ENCODE measurements at regions not wholly inside any gene's neighbourhood (a gene's known extent, or its start where the extent isn't known, plus 50 kb on each side); places are given as distances from the start of the nearest gene placed in this dataset.

DNA sequence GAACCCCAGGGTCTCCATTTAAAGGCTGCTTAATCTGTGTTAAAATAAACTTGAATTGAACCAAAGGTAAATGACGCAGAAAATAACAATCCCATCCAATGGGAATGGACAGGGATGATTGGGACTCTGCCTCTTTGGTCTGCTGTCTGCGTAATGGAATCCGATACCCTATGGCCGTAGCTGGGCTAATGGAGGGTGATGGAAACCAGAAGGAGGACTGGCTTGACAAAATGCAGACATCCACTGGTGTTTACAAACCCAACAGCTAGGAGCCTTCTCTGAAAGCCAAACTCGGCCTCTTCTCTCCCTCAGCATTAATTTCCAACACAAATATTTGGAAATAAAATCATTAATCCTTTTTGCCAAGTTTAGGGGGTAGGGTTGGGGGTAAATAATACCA is 162.2 kb upstream of the CHST15 start:
- Mint-ChIP-seq H3K27me3 (ENCODE audit: unreplicated experiment) (peaks cover 2% of the 10 kb centered on the region), H3K36me3 (ENCODE audit: unreplicated experiment) (peaks cover 7% of the 10 kb centered on the region), H3K4me3 (ENCODE audit: unreplicated experiment) (no peak overlapping the region), H3K27ac (ENCODE audit: unreplicated experiment) (no peak overlapping the region), H3K9me3 (ENCODE audit: unreplicated experiment) (no peaks in the 10 kb centered on the region), H3K4me1 (ENCODE audit: low read depth, unreplicated experiment) (peaks cover 4% of the 10 kb centered on the region)
- DNase-seq = no peak
- TF ChIP-seq, protein P1, sequence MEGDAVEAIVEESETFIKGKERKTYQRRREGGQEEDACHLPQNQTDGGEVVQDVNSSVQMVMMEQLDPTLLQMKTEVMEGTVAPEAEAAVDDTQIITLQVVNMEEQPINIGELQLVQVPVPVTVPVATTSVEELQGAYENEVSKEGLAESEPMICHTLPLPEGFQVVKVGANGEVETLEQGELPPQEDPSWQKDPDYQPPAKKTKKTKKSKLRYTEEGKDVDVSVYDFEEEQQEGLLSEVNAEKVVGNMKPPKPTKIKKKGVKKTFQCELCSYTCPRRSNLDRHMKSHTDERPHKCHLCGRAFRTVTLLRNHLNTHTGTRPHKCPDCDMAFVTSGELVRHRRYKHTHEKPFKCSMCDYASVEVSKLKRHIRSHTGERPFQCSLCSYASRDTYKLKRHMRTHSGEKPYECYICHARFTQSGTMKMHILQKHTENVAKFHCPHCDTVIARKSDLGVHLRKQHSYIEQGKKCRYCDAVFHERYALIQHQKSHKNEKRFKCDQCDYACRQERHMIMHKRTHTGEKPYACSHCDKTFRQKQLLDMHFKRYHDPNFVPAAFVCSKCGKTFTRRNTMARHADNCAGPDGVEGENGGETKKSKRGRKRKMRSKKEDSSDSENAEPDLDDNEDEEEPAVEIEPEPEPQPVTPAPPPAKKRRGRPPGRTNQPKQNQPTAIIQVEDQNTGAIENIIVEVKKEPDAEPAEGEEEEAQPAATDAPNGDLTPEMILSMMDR (IDR thresholded peaks at IDR 0.05; ENCODE audit: partially characterized antibody, unreplicated experiment) = no peak

DNA sequence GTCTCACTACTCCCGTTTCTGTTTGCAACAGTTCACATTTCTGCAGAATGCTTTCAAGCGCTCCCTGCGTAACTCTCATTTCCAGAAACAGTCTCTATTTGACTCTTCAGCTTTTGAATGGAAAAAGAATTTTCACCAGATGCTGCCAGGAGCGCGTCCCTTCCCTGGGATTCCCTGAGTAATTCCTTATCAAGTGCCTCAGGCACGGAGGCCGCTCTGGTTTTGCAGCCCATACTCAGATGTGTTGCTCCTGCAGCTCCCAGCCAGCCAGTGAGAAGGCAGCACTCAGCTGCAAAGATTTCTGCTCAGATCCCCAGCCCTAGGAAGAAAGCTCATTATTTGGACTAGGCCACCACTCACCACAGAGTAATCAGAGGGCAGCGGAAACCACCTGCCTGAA is 161.1 kb upstream of the CHST15 start:
- Mint-ChIP-seq H3K27me3 (ENCODE audit: unreplicated experiment) (peaks cover 7% of the 10 kb centered on the region), H3K27ac (ENCODE audit: unreplicated experiment) (no peak overlapping the region), H3K9me3 (ENCODE audit: unreplicated experiment) (no peaks in the 10 kb centered on the region), H3K36me3 (ENCODE audit: unreplicated experiment) (peaks cover 7% of the 10 kb centered on the region), H3K4me1 (ENCODE audit: low read depth, unreplicated experiment) (peaks cover 9% of the 10 kb centered on the region), H3K4me3 (ENCODE audit: unreplicated experiment) (no peak overlapping the region)
- TF ChIP-seq, protein P1 (IDR thresholded peaks at IDR 0.05; ENCODE audit: partially characterized antibody, unreplicated experiment) = no peak
- DNase-seq = no peak

DNA sequence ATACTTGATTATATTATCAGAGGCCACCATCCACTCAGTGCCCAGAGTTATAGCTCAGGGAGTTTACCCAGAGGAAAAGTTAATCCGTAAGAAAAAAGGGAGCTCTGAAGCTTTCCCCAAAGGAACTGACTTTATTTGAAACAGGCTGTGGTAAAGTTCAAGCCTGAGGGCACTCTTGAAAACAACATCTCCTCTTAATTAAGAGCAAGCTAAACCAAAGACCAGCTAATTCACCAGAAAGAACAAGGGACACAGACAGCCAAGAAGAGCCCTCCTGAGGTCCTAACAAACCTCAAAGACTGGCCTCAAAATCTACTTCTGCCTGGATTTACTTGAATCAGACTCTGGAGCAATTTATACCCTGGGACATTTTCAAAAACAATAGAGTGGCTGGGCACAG is 159.6 kb upstream of the CHST15 start:
- TF ChIP-seq, protein P1 (IDR thresholded peaks at IDR 0.05; ENCODE audit: partially characterized antibody, unreplicated experiment) = no peak
- Mint-ChIP-seq H3K36me3 (ENCODE audit: unreplicated experiment) (peaks cover 7% of the 10 kb centered on the region), H3K27ac (ENCODE audit: unreplicated experiment) (no peak overlapping the region), H3K4me1 (ENCODE audit: low read depth, unreplicated experiment) (peaks cover 9% of the 10 kb centered on the region), H3K27me3 (ENCODE audit: unreplicated experiment) (peaks cover 7% of the 10 kb centered on the region), H3K9me3 (ENCODE audit: unreplicated experiment) (no peaks in the 10 kb centered on the region), H3K4me3 (ENCODE audit: unreplicated experiment) (no peak overlapping the region)
- DNase-seq = no peak

DNA sequence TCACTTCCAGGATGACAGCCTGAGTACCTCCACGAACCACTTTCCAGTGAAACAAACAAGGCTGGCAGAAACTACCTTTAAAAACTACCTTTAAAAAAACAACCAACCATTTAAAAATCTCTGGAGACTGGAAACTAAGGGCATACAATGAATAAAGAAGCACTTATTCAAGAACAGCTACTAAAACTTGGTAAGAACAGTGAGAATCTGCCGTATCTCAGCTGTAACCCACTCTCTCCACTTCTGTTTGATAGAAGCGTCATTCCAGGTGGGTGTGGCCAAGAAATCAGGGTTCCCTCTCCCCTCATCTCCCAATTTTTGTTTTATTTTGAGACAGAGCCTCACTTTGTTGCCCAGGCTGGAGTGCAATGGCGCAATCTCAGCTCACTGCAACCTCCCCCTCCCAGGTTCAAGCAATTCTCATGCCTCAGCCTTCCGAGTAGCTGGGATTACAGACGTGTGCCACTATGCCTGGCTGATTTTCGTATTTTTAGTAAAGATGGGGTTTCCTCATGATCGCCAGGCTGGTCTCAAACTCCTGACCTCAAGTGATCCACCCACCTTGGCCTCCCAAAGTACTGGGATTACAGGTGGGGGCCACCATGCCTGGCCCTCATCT is 158.8 kb upstream of the CHST15 start:
- TF ChIP-seq, protein P1 (IDR thresholded peaks at IDR 0.05; ENCODE audit: partially characterized antibody, unreplicated experiment) = no peak
- peaks cover 7% of the 10 kb centered on the region for H3K36me3 Mint-ChIP-seq (ENCODE audit: unreplicated experiment)
- no peak overlapping the region for H3K4me3 Mint-ChIP-seq (ENCODE audit: unreplicated experiment)
- peaks cover 7% of the 10 kb centered on the region for H3K27me3 Mint-ChIP-seq (ENCODE audit: unreplicated experiment)
- H3K27ac Mint-ChIP-seq (ENCODE audit: unreplicated experiment) = no peak overlapping the region
- no peak for DNase-seq
- peaks cover 2% of the 10 kb centered on the region for H3K9me3 Mint-ChIP-seq (ENCODE audit: unreplicated experiment)
- peaks cover 9% of the 10 kb centered on the region for H3K4me1 Mint-ChIP-seq (ENCODE audit: low read depth, unreplicated experiment)

DNA sequence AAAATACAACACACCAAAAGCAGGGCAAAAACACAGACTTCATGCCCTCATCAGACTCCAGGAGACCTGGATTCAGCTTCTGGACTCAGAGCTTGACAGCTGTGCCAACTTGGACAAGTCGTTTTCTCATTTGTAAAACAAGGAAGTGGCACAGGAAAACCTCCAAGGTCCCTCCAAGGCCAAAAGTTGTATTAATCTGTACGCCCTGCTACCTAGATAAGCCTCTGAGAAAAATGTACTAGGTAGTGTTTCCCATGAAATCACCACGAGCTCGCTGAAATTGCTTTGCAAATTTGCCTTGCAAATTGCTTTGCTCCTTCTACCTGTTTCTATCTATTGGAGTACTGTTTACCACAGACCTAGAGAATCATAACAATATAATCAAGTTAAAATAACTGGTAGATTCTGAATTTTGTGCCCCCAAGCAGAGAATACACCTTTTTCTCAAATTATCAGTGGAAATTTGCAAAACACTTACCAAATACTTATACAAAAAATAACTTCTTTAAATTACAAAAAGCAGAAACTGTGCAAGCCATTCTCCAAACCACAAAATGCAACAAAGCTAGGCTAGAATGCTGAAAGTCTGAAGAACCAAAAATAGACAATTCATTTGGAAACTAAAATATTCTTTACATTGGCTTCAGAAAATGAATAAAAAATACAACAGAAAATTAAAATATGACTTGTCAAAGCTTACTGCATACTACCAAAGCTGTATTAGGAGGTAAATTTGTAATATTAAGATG is 158.1 kb upstream of the CHST15 start:
- Mint-ChIP-seq H3K4me3 (ENCODE audit: unreplicated experiment) (no peak overlapping the region), H3K9me3 (ENCODE audit: unreplicated experiment) (peaks cover 2% of the 10 kb centered on the region), H3K27ac (ENCODE audit: unreplicated experiment) (no peak overlapping the region), H3K27me3 (ENCODE audit: unreplicated experiment) (peaks cover 6% of the 10 kb centered on the region), H3K4me1 (ENCODE audit: low read depth, unreplicated experiment) (peaks cover 9% of the 10 kb centered on the region), H3K36me3 (ENCODE audit: unreplicated experiment) (peaks cover 7% of the 10 kb centered on the region)
- DNase-seq = no peak
- TF ChIP-seq, protein P1 (IDR thresholded peaks at IDR 0.05; ENCODE audit: partially characterized antibody, unreplicated experiment) = no peak
